SK-N-SH treated with all-trans-retinoic acid at 6 μM for 48 hours (cell line): ENCODE measurements at regions not wholly inside any gene's neighbourhood (a gene's known extent, or its start where the extent isn't known, plus 50 kb on each side); places are given as distances from the start of the nearest gene placed in this dataset.

Source experiments
- ARNTL ChIP-seq: fragments of 450-650 bp; formaldehyde crosslinking; IDR thresholded peaks from 2 replicates; pipeline ENCODE4 v1.5.0; 2020; ENCODE audit warnings: low read depth, mild to moderate bottlenecking, moderate library complexity, borderline replicate concordance
- ISL1 ChIP-seq: fragments of 250-450 bp; sonication (Bioruptor Pico); IDR thresholded peaks from 2 replicates; pipeline ENCODE4 v2.1.2; 2022; ENCODE audit warnings: mild to moderate bottlenecking, moderate library complexity
- RARB ChIP-seq: fragments of 250-450 bp; sonication (Bioruptor Pico); IDR thresholded peaks from 2 replicates; pipeline ENCODE4 v1.8.0; 2021; ENCODE audit warnings: mild to moderate bottlenecking, moderate library complexity
- SNAI2 ChIP-seq: fragments of 250-450 bp; sonication (Bioruptor Pico); IDR thresholded peaks from 2 replicates; pipeline ENCODE4 v1.5.0; 2020; ENCODE audit warnings: mild to moderate bottlenecking, moderate library complexity
- TCF4 ChIP-seq: fragments of 250-450 bp; sonication (Bioruptor Pico); IDR thresholded peaks from 2 replicates; pipeline ENCODE4 v1.8.0; 2021; ENCODE audit warnings: mild to moderate bottlenecking, moderate library complexity, borderline replicate concordance
- ZFP30 ChIP-seq: fragments of 450-650 bp; formaldehyde crosslinking; IDR thresholded peaks from 2 replicates; pipeline ENCODE4 v1.5.0; 2022; ENCODE audit warnings: mild to moderate bottlenecking, moderate library complexity
- ZNF70 ChIP-seq: fragments of 450-650 bp; formaldehyde crosslinking; IDR thresholded peaks from 2 replicates; pipeline ENCODE4 v1.5.0; 2020; ENCODE audit warnings: mild to moderate bottlenecking, moderate library complexity

DNA sequence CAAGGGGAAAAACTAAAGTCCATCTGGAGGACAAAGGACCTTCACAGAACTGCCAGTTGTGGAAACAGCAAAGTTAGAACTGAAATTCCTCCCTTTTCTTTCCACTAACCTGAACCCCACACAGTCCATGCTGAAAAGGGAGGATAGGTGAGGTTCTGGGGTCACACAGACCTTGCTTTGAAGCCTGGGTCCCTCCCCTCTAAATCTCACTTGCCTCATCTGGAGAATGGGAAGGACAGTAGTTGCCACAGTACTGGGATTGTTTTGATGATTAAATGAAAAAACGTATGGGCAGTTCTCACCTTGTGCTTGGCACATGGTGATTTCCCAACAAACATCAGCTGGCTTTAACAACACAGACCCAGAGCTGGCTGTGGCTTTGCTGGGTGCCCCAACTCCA, 166.4 kb upstream of the LRIG1 start:
- TF ChIP-seq TCF4, result no peak
- TF ChIP-seq RARB (CRISPR knock-in tag), result no peak
- no peak for TF ChIP-seq ZFP30 (CRISPR knock-in tag)
- TF ChIP-seq SNAI2, result no peak
- no peak for TF ChIP-seq ISL1 (CRISPR knock-in tag)
- TF ChIP-seq ZNF70, result no peak
- no peak for TF ChIP-seq ARNTL (CRISPR knock-in tag)
